ENCODE measurements at regions not wholly inside any gene's neighbourhood (a gene's known extent, or its start where the extent isn't known, plus 50 kb on each side); places are given as distances from the start of the nearest gene placed in this dataset.
A peak's percentile ranks its signal among the peaks of the same experiment; 100 is the strongest.

DNA sequence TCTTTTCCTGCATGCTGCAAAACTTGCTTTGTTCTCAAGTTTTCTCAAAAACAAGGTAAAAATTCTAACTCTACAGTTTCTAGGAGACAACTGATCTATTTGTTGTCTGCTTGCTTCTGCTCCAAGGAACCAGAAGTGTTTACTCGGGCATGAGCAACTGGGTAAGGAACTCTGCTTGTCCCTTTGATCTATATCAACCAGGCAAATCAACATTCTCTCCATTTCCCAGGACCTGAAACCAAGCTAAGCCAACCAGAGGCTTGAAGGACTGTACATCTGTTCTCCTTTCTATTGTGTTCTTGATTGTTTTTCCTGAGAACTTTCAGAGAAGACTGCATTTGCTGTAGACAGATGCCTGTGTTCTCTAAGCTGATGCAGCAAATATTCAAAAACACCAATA is 335.0 kb upstream of the KCNH7 start:
- FAIRE-seq (no peak), DNase-seq (ENCODE audit: insufficient read length, low spot score) (no peak)
- TF ChIP-seq PAX5 (IDR thresholded peaks at IDR 0.05; ENCODE audit: insufficient read depth, low read length, severe bottlenecking) = no peak
- TF ChIP-seq SPI1 (IDR thresholded peaks at IDR 0.05; ENCODE audit: low read depth, low read length) = no peak
- no peak for TF ChIP-seq POU2F2 (IDR thresholded peaks at IDR 0.05; ENCODE audit: low read depth, low read length)
- TF ChIP-seq TAF1 (IDR thresholded peaks at IDR 0.05; ENCODE audit: low read depth, low read length) = no peak
- no peak for TF ChIP-seq POLR2A (IDR thresholded peaks at IDR 0.05; ENCODE audit: low read depth, low read length)
- no peak for TF ChIP-seq POLR2AphosphoS5 (IDR thresholded peaks at IDR 0.05; ENCODE audit: low read depth, low read length)

DNA sequence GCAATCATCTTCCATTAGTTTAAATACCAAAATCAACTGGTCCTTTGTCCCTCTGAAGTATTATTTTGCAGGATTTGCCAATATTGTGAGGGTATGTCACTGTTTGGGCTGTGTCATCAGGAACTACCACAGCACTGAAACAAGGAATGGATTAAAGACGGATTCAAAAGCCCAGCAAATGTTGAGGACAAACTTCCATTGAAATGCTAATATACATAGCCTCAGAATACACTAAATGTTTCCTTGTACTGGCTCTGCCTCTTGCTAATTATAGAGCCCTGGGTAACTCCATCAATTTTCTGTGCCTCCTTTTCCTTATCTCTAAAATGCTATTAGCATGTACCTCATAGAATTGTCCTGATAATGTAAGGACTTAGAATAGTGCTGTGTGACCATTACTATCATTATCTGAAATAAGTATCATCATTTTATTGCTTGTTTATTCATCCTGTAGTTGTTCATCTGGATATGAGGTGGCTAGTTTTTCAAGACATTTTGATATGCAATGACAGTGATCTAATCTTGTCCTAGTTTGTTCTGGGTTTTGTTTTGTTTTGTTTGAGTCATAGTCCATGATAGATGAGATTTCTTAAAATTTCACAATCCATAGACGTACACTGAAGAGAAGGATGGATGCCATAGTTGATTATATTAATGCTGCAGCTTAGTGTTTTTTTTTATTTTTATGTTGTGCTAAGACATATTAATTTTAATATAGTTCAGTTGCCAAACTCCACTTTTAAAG is 333.4 kb upstream of the KCNH7 start:
- FAIRE-seq = no peak
- TF ChIP-seq POLR2AphosphoS5 (IDR thresholded peaks at IDR 0.05; ENCODE audit: low read depth, low read length) (no peak), POLR2A (IDR thresholded peaks at IDR 0.05; ENCODE audit: low read depth, low read length) (no peak), TAF1 (IDR thresholded peaks at IDR 0.05; ENCODE audit: low read depth, low read length) (no peak), POU2F2 (IDR thresholded peaks at IDR 0.05; ENCODE audit: low read depth, low read length) (no peak), PAX5 (IDR thresholded peaks at IDR 0.05; ENCODE audit: insufficient read depth, low read length, severe bottlenecking) (no peak), SPI1 (IDR thresholded peaks at IDR 0.05; ENCODE audit: low read depth, low read length) (no peak)
- DNase-seq (ENCODE audit: insufficient read length, low spot score) = no peak

DNA sequence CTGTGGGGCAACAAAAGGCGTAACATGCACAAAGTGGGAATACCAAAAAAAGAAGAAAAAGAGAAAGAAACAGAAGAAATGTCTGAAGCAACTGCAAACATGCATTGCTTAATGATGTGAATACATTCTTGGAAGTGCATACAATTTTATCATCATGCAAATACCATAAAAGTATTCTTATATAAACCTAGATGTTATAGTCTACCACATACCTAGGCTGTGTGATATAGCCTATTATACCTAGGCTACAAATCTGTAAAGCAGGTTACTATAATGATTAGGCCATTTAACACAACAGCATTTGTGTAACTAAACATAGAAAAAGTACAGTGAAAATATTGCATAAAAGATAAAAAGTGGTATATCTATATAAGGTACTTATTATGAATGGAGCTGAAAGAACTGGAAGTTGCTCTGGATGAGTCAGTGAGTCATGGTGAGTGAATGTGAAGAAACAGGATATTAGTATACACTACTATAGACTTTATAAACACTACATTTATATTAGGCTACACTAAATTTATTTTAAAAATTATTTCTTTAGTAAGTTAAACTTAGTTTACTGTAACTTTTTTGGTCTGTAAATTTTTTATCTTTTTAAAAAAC is 319.4 kb upstream of the KCNH7 start:
- DNase-seq (ENCODE audit: insufficient read length, low spot score) = no peak
- no peak for TF ChIP-seq POLR2A (IDR thresholded peaks at IDR 0.05; ENCODE audit: low read depth, low read length)
- no peak for TF ChIP-seq POU2F2 (IDR thresholded peaks at IDR 0.05; ENCODE audit: low read depth, low read length)
- no peak for TF ChIP-seq SPI1 (IDR thresholded peaks at IDR 0.05; ENCODE audit: low read depth, low read length)
- no peak for TF ChIP-seq PAX5 (IDR thresholded peaks at IDR 0.05; ENCODE audit: insufficient read depth, low read length, severe bottlenecking)
- TF ChIP-seq TAF1 (IDR thresholded peaks at IDR 0.05; ENCODE audit: low read depth, low read length) = no peak
- TF ChIP-seq POLR2AphosphoS5 (IDR thresholded peaks at IDR 0.05; ENCODE audit: low read depth, low read length) = no peak
- no peak for FAIRE-seq

DNA sequence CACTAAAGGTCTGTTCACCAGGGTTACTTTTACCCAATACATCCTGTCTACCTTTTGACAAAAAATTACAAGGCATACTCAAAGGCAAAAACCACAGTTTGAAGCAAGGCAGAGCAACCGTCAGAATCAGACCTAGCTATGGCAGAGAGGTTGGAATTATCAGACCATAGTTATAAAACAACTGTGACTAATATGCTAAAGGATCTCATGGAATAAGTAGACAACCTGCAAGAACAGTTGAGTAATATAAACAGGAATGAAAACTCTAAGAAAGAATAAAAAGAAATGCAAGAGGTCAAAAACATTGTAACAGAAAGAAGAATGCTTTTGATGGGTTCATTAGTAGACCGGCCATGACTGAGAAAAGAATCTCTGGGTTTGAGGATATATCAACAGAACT is 318.8 kb upstream of the KCNH7 start:
- FAIRE-seq = no peak
- TF ChIP-seq POLR2A (IDR thresholded peaks at IDR 0.05; ENCODE audit: low read depth, low read length) (no peak), TAF1 (IDR thresholded peaks at IDR 0.05; ENCODE audit: low read depth, low read length) (no peak), POLR2AphosphoS5 (IDR thresholded peaks at IDR 0.05; ENCODE audit: low read depth, low read length) (no peak), POU2F2 (IDR thresholded peaks at IDR 0.05; ENCODE audit: low read depth, low read length) (no peak), PAX5 (IDR thresholded peaks at IDR 0.05; ENCODE audit: insufficient read depth, low read length, severe bottlenecking) (no peak), SPI1 (IDR thresholded peaks at IDR 0.05; ENCODE audit: low read depth, low read length) (no peak)
- no peak for DNase-seq (ENCODE audit: insufficient read length, low spot score)

DNA sequence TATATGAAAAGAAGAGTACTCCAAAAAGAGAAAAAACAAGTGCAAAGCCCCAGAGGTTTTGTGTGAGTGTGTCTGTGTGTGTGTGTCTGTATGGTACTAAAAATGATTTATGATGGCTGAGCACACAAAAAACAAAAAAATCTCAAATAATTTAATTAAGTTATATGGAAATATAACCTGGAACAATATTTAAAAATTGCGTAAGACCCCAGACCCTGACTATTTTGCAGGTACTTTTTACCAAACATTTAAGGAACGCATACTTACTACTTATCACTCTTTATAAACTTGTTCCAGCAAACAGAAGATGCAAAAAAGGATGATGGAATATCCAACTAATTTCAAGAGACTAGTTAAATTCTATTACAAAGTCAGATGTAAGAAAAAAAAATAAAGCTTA is 317.4 kb upstream of the KCNH7 start:
- TF ChIP-seq TAF1 (IDR thresholded peaks at IDR 0.05; ENCODE audit: low read depth, low read length) (no peak), POLR2AphosphoS5 (IDR thresholded peaks at IDR 0.05; ENCODE audit: low read depth, low read length) (no peak), POU2F2 (IDR thresholded peaks at IDR 0.05; ENCODE audit: low read depth, low read length) (no peak), PAX5 (IDR thresholded peaks at IDR 0.05; ENCODE audit: insufficient read depth, low read length, severe bottlenecking) (no peak), SPI1 (IDR thresholded peaks at IDR 0.05; ENCODE audit: low read depth, low read length) (no peak), POLR2A (IDR thresholded peaks at IDR 0.05; ENCODE audit: low read depth, low read length) (no peak)
- DNase-seq (ENCODE audit: insufficient read length, low spot score) (no peak), FAIRE-seq (no peak)

DNA sequence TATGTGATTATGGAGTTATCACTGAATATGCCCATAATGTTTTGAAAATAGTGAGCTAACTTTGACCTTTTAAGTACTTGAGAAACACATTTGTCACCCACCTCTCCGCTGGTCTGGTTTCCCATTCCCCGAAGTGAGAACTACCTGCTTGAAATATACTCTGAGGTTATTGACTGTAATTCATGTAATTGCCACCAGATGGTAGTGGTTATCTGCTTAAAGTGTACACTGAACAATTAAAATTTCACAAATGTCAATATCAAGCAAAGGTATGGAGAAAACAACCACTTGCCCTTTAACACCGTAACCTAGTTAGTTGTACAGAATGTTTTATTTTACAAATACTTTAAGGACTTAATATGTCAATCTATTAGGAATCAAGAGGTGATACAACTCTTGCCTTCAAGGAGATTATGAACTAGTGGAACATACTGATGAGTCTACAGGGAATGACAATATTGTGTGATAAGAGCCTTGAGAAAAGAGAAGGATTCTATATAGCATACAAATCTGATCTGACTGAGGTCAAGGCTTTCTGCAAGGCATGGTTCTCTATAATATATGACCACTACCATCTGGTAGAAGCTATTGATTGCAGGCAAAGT is 316.8 kb upstream of the KCNH7 start:
- DNase-seq (ENCODE audit: insufficient read length, low spot score) (peak; percentile 4), FAIRE-seq (peak; percentile 66)
- TF ChIP-seq POU2F2 (IDR thresholded peaks at IDR 0.05; ENCODE audit: low read depth, low read length) = no peak

DNA sequence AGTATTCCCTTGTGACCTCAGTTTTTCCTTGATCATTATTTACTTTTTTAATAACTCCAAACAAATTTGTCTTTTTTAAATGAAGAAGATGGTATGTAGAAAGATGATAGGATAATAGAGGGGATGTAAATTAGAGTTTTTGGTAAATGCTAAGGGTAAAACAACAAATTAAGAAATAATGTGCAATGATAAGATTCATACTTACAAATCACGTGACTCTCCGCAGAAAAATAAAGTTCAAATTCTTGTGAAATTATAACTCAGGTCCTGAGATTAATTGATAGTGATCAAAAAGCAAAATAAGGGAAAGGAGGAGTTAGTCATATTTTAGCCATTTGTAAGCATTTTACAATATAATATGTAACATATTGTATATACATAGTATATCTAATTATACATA is 304.1 kb upstream of the KCNH7 start:
- DNase-seq (ENCODE audit: insufficient read length, low spot score) (no peak), FAIRE-seq (no peak)
- TF ChIP-seq POLR2AphosphoS5 (IDR thresholded peaks at IDR 0.05; ENCODE audit: low read depth, low read length) (no peak), POU2F2 (IDR thresholded peaks at IDR 0.05; ENCODE audit: low read depth, low read length) (no peak), POLR2A (IDR thresholded peaks at IDR 0.05; ENCODE audit: low read depth, low read length) (no peak), PAX5 (IDR thresholded peaks at IDR 0.05; ENCODE audit: insufficient read depth, low read length, severe bottlenecking) (no peak), SPI1 (IDR thresholded peaks at IDR 0.05; ENCODE audit: low read depth, low read length) (no peak), TAF1 (IDR thresholded peaks at IDR 0.05; ENCODE audit: low read depth, low read length) (no peak)

DNA sequence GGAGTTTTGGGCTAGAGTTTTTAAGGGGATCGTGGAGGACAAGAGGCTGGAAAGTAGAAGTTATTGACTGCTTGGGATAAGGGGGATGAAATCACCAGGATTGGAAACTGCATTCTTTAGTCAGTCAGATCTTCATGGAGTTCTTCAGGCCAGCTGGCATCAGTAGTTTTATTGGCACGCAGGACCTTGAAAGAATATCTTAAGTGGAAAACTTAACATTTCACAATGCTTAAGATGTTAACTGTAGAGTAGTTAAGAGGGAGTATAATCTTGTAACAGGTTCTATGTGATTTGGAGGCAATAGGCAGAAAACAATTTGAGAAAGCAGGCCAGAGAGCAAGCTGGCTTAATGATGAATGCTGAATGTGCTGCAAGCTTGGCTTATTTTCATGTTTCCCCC is 300.4 kb upstream of the KCNH7 start:
- FAIRE-seq (no peak), DNase-seq (ENCODE audit: insufficient read length, low spot score) (no peak)
- no peak for TF ChIP-seq POU2F2 (IDR thresholded peaks at IDR 0.05; ENCODE audit: low read depth, low read length)
- TF ChIP-seq SPI1 (IDR thresholded peaks at IDR 0.05; ENCODE audit: low read depth, low read length) = no peak
- no peak for TF ChIP-seq POLR2AphosphoS5 (IDR thresholded peaks at IDR 0.05; ENCODE audit: low read depth, low read length)
- no peak for TF ChIP-seq POLR2A (IDR thresholded peaks at IDR 0.05; ENCODE audit: low read depth, low read length)
- TF ChIP-seq PAX5 (IDR thresholded peaks at IDR 0.05; ENCODE audit: insufficient read depth, low read length, severe bottlenecking) = no peak
- no peak for TF ChIP-seq TAF1 (IDR thresholded peaks at IDR 0.05; ENCODE audit: low read depth, low read length)

DNA sequence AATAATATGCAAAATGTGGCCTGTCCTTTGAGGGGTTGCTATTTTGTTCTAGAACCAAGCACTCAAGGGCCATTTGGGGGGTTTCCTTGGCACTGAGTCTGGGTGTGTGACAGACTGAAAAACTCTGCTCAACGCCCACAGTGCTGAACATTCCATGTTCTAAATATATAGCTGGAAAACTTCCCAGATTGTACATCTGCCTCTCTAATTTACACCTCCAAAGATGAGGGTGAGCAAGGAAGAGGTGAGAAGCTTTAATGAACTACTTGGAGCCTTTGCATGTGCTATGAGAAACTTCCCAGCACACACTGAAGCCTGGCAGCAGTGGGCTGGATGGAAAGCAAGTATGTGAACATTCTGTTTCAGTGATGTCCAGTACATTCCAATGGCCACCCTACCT is 296.7 kb upstream of the KCNH7 start:
- TF ChIP-seq POU2F2 (IDR thresholded peaks at IDR 0.05; ENCODE audit: low read depth, low read length) = no peak
- TF ChIP-seq POLR2AphosphoS5 (IDR thresholded peaks at IDR 0.05; ENCODE audit: low read depth, low read length) = no peak
- TF ChIP-seq PAX5 (IDR thresholded peaks at IDR 0.05; ENCODE audit: insufficient read depth, low read length, severe bottlenecking) = no peak
- TF ChIP-seq SPI1 (IDR thresholded peaks at IDR 0.05; ENCODE audit: low read depth, low read length) = no peak
- no peak for TF ChIP-seq TAF1 (IDR thresholded peaks at IDR 0.05; ENCODE audit: low read depth, low read length)
- DNase-seq (ENCODE audit: insufficient read length, low spot score) (no peak), FAIRE-seq (no peak)
